Stimulated activated memory B cell treated with anti-CD40 and anti-IgM and Interleukin-4, amounts not matched to agents 10 μg/mL and 1 μg/mL and 100 μg/mL, for 72 hours (primary cell): ENCODE measurements at regions not wholly inside any gene's neighbourhood (a gene's known extent, or its start where the extent isn't known, plus 50 kb on each side); places are given as distances from the start of the nearest gene placed in this dataset.
"Not testable (repeated sequence)": the region's sequence is repeated elsewhere in the genome, so short reads cannot be mapped to it uniquely, and the experiment has no call there.

Experiments used
- ATAC-seq: fragments of 150-1000 bp; cut with Tn5 transposase; 2 replicates; pipeline ENCODE4 v1.10.0; 2021
- H3K27ac Mint-ChIP-seq: one replicate; pipeline ENCODE4 v1.8.0; 2022; ENCODE audit warnings: mild to moderate bottlenecking, mixed read lengths
- H3K27me3 Mint-ChIP-seq: one replicate; pipeline ENCODE4 v1.8.0; 2022; ENCODE audit warnings: mixed read lengths
- H3K36me3 Mint-ChIP-seq: one replicate; pipeline ENCODE4 v1.8.0; 2022; ENCODE audit warnings: mixed read lengths
- H3K4me1 Mint-ChIP-seq: one replicate; pipeline ENCODE4 v1.8.0; 2022; ENCODE audit warnings: mixed read lengths
- H3K4me3 Mint-ChIP-seq: one replicate; pipeline ENCODE4 v1.8.0; 2022; ENCODE audit warnings: mild to moderate bottlenecking, moderate library complexity, mixed read lengths
- H3K9me3 Mint-ChIP-seq: one replicate; pipeline ENCODE4 v1.8.0; 2022; ENCODE audit warnings: mixed read lengths

DNA sequence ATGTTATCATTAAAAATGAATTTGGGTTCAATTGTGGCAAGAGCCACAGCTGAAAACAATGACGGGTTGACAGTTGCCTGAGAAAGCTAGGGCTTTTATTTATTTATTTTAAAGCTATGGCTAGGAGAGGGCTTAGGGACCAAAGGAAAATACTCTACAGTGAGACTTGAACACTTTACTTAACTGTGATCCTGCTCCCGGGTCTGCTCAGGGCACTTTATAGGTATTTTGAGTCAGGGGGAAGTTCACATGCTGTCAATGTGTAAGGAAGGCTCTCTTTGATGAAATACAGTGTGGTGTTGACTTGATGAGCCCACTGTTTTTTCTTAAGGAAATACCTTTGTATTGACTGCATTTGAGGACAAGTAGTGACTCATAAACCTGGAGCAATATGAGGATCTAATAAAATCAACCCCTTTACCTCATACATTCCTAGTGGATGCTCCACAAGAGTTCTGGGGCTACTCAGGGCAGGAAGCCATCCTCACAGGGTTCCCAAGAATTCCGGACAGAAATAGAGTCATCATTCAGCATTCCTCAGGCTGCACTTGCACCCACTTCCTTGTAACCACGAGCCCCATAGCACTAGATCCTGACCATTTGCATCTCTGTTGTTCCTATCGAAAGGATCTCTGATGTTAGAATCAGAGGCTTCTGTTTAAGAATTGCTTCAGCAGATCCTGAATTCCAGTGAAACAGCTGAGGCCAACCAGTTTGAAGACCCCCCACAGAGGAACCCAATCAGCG is 61.0 kb upstream of the PNPLA4 start:
- ATAC-seq, H3K36me3 Mint-ChIP-seq, H3K27me3 Mint-ChIP-seq, H3K4me3 Mint-ChIP-seq, H3K27ac Mint-ChIP-seq, H3K9me3 Mint-ChIP-seq, H3K4me1 Mint-ChIP-seq: not testable (repeated sequence)

DNA sequence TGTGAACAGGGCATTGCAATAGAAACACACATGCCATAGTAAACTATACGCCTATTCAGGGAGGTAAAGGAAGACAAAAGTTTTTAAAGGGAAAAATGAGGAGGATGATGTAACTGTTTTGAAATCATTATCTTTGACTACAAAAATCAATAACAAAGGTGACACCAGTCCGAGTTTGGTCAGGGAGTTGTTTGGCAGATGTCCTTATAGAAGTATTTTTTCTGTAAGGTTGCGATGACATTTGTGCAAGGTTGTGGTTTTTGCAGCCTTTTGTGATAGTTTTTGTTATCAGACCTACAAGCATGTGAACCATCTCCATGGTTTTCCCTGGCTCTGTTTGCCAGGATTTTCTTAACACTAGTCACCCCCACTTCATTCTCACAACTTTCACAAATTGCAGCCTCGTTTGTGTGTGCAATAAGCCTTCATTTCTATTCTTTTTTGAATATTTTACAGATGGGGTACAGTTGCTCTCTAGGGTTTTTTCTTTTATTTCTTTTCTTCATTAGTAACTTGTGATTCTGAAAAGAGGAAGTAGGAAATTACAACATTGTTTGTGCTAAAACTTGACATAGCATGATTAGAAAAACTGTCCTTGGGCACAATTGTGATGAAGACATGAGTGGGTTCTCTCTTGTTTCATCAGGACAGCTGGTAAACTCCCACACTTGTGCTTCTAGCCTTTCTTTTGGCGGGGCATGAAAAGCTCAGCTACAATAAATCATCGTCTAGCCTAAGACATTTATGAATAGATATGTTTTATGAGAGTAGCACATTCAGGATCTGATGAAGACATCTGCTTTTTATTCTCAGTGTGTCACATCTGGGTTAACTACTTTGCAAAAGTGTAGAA is 60.2 kb upstream of the PNPLA4 start:
- peaks cover 10% of the 10 kb centered on the region for H3K4me1 Mint-ChIP-seq
- H3K9me3 Mint-ChIP-seq: no peaks in the 10 kb centered on the region
- no peak overlapping the region for H3K4me3 Mint-ChIP-seq
- no peak overlapping the region for H3K27ac Mint-ChIP-seq
- H3K36me3 Mint-ChIP-seq: no peaks in the 10 kb centered on the region
- no peaks in the 10 kb centered on the region for H3K27me3 Mint-ChIP-seq
- ATAC-seq: no peak

DNA sequence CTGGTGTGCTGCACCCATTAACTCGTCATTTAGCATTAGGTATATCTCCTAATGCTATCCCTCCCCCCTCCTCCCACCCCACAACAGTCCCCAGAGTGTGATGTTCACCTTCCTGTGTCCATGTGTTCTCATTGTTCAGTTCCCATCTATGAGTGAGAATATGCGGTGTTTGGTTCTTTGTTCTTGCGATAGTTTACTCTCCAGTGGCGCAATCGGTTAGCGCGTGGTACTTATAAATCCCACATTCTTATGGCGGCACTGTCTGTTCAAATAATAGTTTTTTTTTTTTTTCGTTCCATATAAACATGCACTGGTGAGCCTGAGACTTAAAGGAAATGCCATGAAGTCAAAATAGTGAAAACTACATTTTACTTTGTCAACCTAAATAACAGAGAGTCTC is 59.5 kb upstream of the PNPLA4 start:
- H3K27me3 Mint-ChIP-seq, H3K9me3 Mint-ChIP-seq, H3K4me1 Mint-ChIP-seq, H3K27ac Mint-ChIP-seq, H3K4me3 Mint-ChIP-seq, ATAC-seq, H3K36me3 Mint-ChIP-seq: not testable (repeated sequence)

DNA sequence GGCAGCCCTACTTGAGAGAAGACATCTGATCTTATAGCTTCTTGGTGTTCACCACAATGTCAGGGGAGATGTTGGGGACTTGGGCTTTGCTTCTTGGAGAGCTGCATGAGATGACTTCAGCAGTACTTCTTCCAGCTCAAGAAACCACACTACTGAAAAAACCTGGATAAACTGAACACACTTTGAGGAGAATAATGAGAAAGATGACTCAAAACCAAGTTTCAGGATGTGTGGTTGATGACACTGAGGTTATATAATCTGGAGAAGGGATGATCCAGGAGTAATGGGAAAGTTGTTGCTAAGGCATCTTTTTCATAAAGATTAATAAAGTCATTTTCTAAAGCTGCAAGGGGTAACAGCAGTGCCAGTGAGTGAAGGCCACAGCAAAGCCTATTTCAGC is 58.4 kb upstream of the PNPLA4 start:
- Mint-ChIP-seq H3K27me3 (no peaks in the 10 kb centered on the region), H3K36me3 (no peaks in the 10 kb centered on the region), H3K9me3 (no peaks in the 10 kb centered on the region), H3K27ac (no peak overlapping the region), H3K4me3 (no peak overlapping the region), H3K4me1 (peaks cover 10% of the 10 kb centered on the region)
- ATAC-seq: no peak

DNA sequence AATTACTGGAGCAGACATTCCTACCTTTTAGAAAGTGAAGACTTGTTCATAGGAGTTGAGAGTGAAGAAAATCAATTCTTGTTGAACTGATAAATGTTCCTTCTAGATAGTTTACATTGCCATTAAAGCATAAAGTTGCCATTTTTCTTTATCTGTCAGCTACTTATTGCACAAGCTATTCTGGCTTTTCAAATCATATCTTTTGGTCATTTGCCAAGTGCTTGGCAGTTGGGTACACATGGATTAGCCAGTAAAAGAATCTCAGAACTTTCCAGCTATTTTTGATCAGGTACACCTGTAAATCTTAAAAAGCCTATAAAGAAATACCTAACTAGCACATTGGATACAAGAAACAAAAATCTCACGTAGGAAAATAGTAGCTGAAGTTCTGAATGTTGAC is 56.4 kb upstream of the PNPLA4 start:
- Mint-ChIP-seq H3K4me3 (no peak overlapping the region), H3K9me3 (no peaks in the 10 kb centered on the region), H3K27ac (no peak overlapping the region), H3K4me1 (peaks cover 10% of the 10 kb centered on the region), H3K36me3 (no peaks in the 10 kb centered on the region), H3K27me3 (no peaks in the 10 kb centered on the region)
- no peak for ATAC-seq
